A549 (cell line): ENCODE measurements at regions not wholly inside any gene's neighbourhood (a gene's known extent, or its start where the extent isn't known, plus 50 kb on each side); places are given as distances from the start of the nearest gene placed in this dataset.

Experiments
- ATAC-seq, 2 experiments: fragments of 200-7000 bp in 1 of 2; fragments of >200 bp in 1 of 2; cut with Nextera tagmentation in 1 of 2; cut with Tn5 transposase in 1 of 2; 3 replicates each; pipeline versions ENCODE4 v1.8.0 to v1.9.1; 2018 to 2020; ENCODE audit warnings: mild to moderate bottlenecking in 1 of 2, moderate library complexity in 1 of 2
- CTCF ChIA-PET: fragments of 300-600 bp; sonication (Branson Sonifier 250); formaldehyde crosslinking; extraction: SDS; loops from one replicate; lab custom pipeline; 2021; ENCODE audit warnings: antibody characterized with exemption, inconsistent platforms; lab: Yijun Ruan, JAX
- POLR2A ChIA-PET: fragments of 350-600 bp; formaldehyde crosslinking; extraction: SDS; loops from one replicate; lab custom pipeline; 2021; ENCODE audit warnings: antibody characterized with exemption, inconsistent platforms; lab: Yijun Ruan, JAX
- DNase-seq, 2 experiments: peaks; one replicate each; pipeline versions ENCODE4 v3.0.0 to v3.0.0-alpha.2; 2011 to 2016; ENCODE audit warnings: low read depth in 1 of 2, low spot score in 1 of 2
- FAIRE-seq: peaks from 2 replicates; lab custom pipeline; 2011; peaks lifted over from hg19 to GRCh38; lab: Jason Lieb, UNC
- H3K27ac ChIP-seq, 2 experiments: fragments of >200 bp; sonication (Bioruptor Twin); formaldehyde crosslinking; 3 replicates each; pipeline ENCODE4 v1.5.1; 2016 to 2017
- H3K4me1 ChIP-seq: fragments of >200 bp; sonication (Bioruptor Twin); formaldehyde crosslinking; 3 replicates; pipeline ENCODE4 v1.6.1; 2016
- H3K4me2 ChIP-seq: fragments of >200 bp; sonication (Bioruptor Twin); formaldehyde crosslinking; 3 replicates; pipeline ENCODE4 v1.6.1; 2016
- H3K4me3 ChIP-seq: fragments of >200 bp; sonication (Bioruptor Twin); formaldehyde crosslinking; 3 replicates; pipeline ENCODE4 v1.5.1; 2016
- H3K9me3 ChIP-seq: fragments of >200 bp; sonication (Bioruptor Twin); formaldehyde crosslinking; 3 replicates; pipeline ENCODE4 v1.6.1; 2016
- CBX8 ChIP-seq: fragments of 200-600 bp; sonication (generic); IDR thresholded peaks from 2 replicates; pipeline ENCODE4 v1.6.1; 2016
- CHD4 ChIP-seq: fragments of 200-600 bp; sonication (generic); IDR thresholded peaks from 2 replicates; pipeline ENCODE4 v1.6.1; 2016; ENCODE audit warnings: antibody characterized with exemption, mild to moderate bottlenecking, borderline replicate concordance
- EP300 ChIP-seq, 2 experiments: fragments of >200 bp; sonication (Bioruptor Twin); formaldehyde crosslinking; IDR thresholded peaks; 2 replicates in 1 of 2; 3 replicates in 1 of 2; pipeline ENCODE4 v1.6.1; 2016 to 2017
- ESRRA ChIP-seq: fragments of 150-350 bp; IDR thresholded peaks from 2 replicates; pipeline ENCODE4 v1.6.1; 2014; ENCODE audit warnings: mild to moderate bottlenecking, low read length, borderline replicate concordance
- FOSL2 ChIP-seq, 2 experiments: fragments of 450-650 bp in 1 of 2; fragments of >200 bp in 1 of 2; sonication (Bioruptor Twin) in 1 of 2; formaldehyde crosslinking; IDR thresholded peaks; 2 replicates each; pipeline versions ENCODE4 v1.5.0 to v1.6.1; 2016 to 2020; ENCODE audit warnings: mild to moderate bottlenecking in 1 of 2, moderate library complexity in 1 of 2
- FOXS1 ChIP-seq: fragments of 250-450 bp; sonication (Bioruptor Pico); IDR thresholded peaks from 2 replicates; pipeline ENCODE4 v1.5.0; 2020; ENCODE audit warnings: mild to moderate bottlenecking, moderate library complexity
- GATA3 ChIP-seq: IDR thresholded peaks from 2 replicates; pipeline ENCODE4 v1.6.1; 2012; ENCODE audit warnings: borderline replicate concordance
- HDAC2 ChIP-seq: fragments of 200-600 bp; sonication (generic); IDR thresholded peaks from 2 replicates; pipeline ENCODE4 v1.6.1; 2016
- JUNB ChIP-seq: fragments of >200 bp; sonication (Bioruptor Twin); formaldehyde crosslinking; IDR thresholded peaks from 2 replicates; pipeline ENCODE4 v1.6.1; 2016
- KDM5A ChIP-seq: fragments of 200-600 bp; sonication (generic); IDR thresholded peaks from 2 replicates; pipeline ENCODE4 v1.6.1; 2016; ENCODE audit warnings: antibody characterized with exemption, mild to moderate bottlenecking
- MAFK ChIP-seq: fragments of 450-650 bp; IDR thresholded peaks from 2 replicates; pipeline ENCODE4 v1.6.1; 2014; ENCODE audit not compliant: partially characterized antibody
- NFE2L2 ChIP-seq: fragments of 150-350 bp; conservative IDR thresholded peaks from 2 replicates; pipeline ENCODE4 v1.6.1; 2014; ENCODE audit warnings: low read length
- NR3C1 ChIP-seq: fragments of >200 bp; sonication (Bioruptor Twin); formaldehyde crosslinking; IDR thresholded peaks from 3 replicates; pipeline ENCODE4 v1.6.1; 2017
- PBX3 ChIP-seq: IDR thresholded peaks from 2 replicates; pipeline ENCODE4 v1.6.1; 2012
- POLR2A ChIP-seq: IDR thresholded peaks from 2 replicates; pipeline ENCODE4 v1.6.1; 2012; ENCODE audit warnings: mild to moderate bottlenecking, low read length
- POLR2AphosphoS2 ChIP-seq: conservative IDR thresholded peaks from 2 replicates; pipeline ENCODE4 v1.6.1; 2012; ENCODE audit warnings: low read length, improper control_type of control experiment, inconsistent platforms
- RAD21 ChIP-seq, 2 experiments: fragments of >200 bp in 1 of 2; sonication (Bioruptor Twin) in 1 of 2; formaldehyde crosslinking in 1 of 2; IDR thresholded peaks in 1 of 2; conservative IDR thresholded peaks in 1 of 2; 2 replicates in 1 of 2; 3 replicates in 1 of 2; pipeline ENCODE4 v1.6.1; 2012 to 2018; ENCODE audit warnings: inconsistent platforms in 1 of 2
- REST ChIP-seq: fragments of 200-600 bp; sonication (generic); IDR thresholded peaks from 2 replicates; pipeline ENCODE4 v1.6.1; 2016; ENCODE audit warnings: antibody characterized with exemption, mild to moderate bottlenecking, moderate library complexity
- RFX5 ChIP-seq: fragments of 450-650 bp; IDR thresholded peaks from 2 replicates; pipeline ENCODE4 v1.7.1; 2014; ENCODE audit warnings: antibody characterized with exemption, mild to moderate bottlenecking, moderate library complexity
- SMC3 ChIP-seq: fragments of >200 bp; sonication (Bioruptor Twin); formaldehyde crosslinking; IDR thresholded peaks from 3 replicates; pipeline ENCODE4 v1.6.1; 2018; ENCODE audit warnings: inconsistent platforms
- SREBF2 ChIP-seq: fragments of 450-650 bp; IDR thresholded peaks from 2 replicates; pipeline ENCODE4 v1.6.1; 2014; ENCODE audit warnings: mild to moderate bottlenecking, moderate library complexity
- USF2 ChIP-seq: fragments of 450-650 bp; IDR thresholded peaks from 2 replicates; pipeline ENCODE4 v1.6.1; 2014; ENCODE audit warnings: antibody characterized with exemption
- ZFP36 ChIP-seq: fragments of 450-650 bp; IDR thresholded peaks from 2 replicates; pipeline ENCODE4 v1.6.1; 2014; ENCODE audit warnings: borderline replicate concordance; ENCODE audit not compliant: partially characterized antibody
- ZNF302 ChIP-seq: fragments of 250-450 bp; sonication (Bioruptor Pico); IDR thresholded peaks from 2 replicates; pipeline ENCODE4 v1.9.0; 2021; ENCODE audit warnings: inconsistent platforms, mild to moderate bottlenecking, moderate library complexity
- WGBS: methylation state at CpG from one replicate; pipeline ENCODE4 v1.1.6; 2017; ENCODE audit errors: missing lambda C conversion rate; 5-methylcytosine and 5-hydroxymethylcytosine counted together
- TF ChIP-seq, protein P1 (sequence below): fragments of >200 bp; sonication (Bioruptor Twin); formaldehyde crosslinking; IDR thresholded peaks from 3 replicates; pipeline ENCODE4 v1.6.1; 2016
- TF ChIP-seq, protein P2 (sequence below): IDR thresholded peaks from 2 replicates; pipeline ENCODE4 v1.6.1; 2012
- TF ChIP-seq, protein P3 (sequence below): fragments of >200 bp; sonication (Bioruptor Twin); formaldehyde crosslinking; IDR thresholded peaks from 3 replicates; pipeline ENCODE4 v1.5.1; 2016

DNA sequence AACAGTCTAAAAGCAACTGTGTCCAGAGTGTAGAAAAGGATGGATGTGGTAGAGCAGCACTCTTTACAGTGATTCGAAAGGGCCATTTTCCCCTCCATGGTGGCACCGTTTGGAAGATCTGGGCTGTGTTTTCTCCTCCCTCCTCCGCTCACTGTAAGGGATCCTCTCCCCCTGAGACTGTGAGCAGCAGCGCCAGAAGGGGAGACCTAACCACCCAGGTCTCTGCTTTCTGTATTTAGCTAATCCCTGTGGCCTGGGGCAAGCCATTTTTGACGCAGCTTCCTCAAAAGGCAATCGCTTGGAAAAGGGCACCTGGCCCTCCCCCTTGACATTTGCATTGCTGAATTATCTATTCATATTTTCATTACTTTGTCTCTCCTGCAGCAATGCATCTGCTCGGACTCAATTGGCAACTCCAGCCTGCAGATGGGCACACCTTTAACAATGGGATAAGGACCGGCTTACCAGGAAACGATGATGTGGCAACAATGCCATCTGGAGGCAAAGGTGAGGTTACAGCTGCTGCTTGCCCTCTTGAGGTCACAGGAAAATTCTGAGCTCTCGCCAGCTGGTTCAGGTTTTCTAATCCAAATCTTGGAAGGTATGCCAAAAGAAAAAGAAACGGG lies 244.3 kb upstream of the WWC1 start:
- ATAC-seq (peak; percentile 91 to 96), FAIRE-seq (no peak), DNase-seq (peak; percentile 61 to 68)
- WGBS, result 15% methylated on average over 11 of the region's 11 CpGs
- no peaks in the 10 kb centered on the region for H3K9me3 ChIP-seq
- CTCF ChIA-PET, result interaction anchor here (0.6 to 3.5 kb wide), 41 partner anchors 8 to 1004 kb away, joined by 3 to 43 read pairs (median 4); no protein-coding TSS in a partner anchor
- no peak overlapping the region for H3K4me3 ChIP-seq
- 0 out of 3 replicates have a peak, but pooled peaks cover 4% of the 10 kb centered on the region for H3K4me1 ChIP-seq
- no peak for TF ChIP-seq ESRRA
- TF ChIP-seq FOXS1 (CRISPR knock-in tag), result no peak
- no peak for TF ChIP-seq JUNB
- no peak for TF ChIP-seq PBX3
- TF ChIP-seq, protein P1, sequence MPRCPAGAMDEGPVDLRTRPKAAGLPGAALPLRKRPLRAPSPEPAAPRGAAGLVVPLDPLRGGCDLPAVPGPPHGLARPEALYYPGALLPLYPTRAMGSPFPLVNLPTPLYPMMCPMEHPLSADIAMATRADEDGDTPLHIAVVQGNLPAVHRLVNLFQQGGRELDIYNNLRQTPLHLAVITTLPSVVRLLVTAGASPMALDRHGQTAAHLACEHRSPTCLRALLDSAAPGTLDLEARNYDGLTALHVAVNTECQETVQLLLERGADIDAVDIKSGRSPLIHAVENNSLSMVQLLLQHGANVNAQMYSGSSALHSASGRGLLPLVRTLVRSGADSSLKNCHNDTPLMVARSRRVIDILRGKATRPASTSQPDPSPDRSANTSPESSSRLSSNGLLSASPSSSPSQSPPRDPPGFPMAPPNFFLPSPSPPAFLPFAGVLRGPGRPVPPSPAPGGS, result no peak
- TF ChIP-seq GATA3, result no peak
- no peak for TF ChIP-seq FOSL2 (IDR thresholded peaks at IDR 0.05)
- no peak for TF ChIP-seq FOSL2 (CRISPR knock-in tag; IDR thresholded peaks at IDR 0.05)
- no peak for TF ChIP-seq CBX8
- peak; percentile 89 for TF ChIP-seq RAD21 (conservative IDR thresholded peaks at IDR 0.05 in 1 of 2, IDR thresholded peaks at IDR 0.05 in 1 of 2)
- TF ChIP-seq MAFK, result peak; percentile 16
- TF ChIP-seq CHD4, result no peak
- TF ChIP-seq, protein P2, sequence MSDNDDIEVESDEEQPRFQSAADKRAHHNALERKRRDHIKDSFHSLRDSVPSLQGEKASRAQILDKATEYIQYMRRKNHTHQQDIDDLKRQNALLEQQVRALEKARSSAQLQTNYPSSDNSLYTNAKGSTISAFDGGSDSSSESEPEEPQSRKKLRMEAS, result no peak
- TF ChIP-seq KDM5A, result no peak
- TF ChIP-seq, protein P3, sequence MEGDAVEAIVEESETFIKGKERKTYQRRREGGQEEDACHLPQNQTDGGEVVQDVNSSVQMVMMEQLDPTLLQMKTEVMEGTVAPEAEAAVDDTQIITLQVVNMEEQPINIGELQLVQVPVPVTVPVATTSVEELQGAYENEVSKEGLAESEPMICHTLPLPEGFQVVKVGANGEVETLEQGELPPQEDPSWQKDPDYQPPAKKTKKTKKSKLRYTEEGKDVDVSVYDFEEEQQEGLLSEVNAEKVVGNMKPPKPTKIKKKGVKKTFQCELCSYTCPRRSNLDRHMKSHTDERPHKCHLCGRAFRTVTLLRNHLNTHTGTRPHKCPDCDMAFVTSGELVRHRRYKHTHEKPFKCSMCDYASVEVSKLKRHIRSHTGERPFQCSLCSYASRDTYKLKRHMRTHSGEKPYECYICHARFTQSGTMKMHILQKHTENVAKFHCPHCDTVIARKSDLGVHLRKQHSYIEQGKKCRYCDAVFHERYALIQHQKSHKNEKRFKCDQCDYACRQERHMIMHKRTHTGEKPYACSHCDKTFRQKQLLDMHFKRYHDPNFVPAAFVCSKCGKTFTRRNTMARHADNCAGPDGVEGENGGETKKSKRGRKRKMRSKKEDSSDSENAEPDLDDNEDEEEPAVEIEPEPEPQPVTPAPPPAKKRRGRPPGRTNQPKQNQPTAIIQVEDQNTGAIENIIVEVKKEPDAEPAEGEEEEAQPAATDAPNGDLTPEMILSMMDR, result peak; percentile 78
- peak; percentile 85 for TF ChIP-seq SMC3
- no peak for TF ChIP-seq HDAC2
- TF ChIP-seq POLR2A, result no peak
- no peak for TF ChIP-seq RFX5
- no peak overlapping the region for H3K27ac ChIP-seq
- peak overlapping the region; percentile 41; the same call in 2 of the 3 replicates for H3K4me2 ChIP-seq
- POLR2A ChIA-PET, result interaction anchor here (0.6 kb wide), 1 partner anchor 939 kb away, joined by 3 read pairs; no protein-coding TSS in a partner anchor

DNA sequence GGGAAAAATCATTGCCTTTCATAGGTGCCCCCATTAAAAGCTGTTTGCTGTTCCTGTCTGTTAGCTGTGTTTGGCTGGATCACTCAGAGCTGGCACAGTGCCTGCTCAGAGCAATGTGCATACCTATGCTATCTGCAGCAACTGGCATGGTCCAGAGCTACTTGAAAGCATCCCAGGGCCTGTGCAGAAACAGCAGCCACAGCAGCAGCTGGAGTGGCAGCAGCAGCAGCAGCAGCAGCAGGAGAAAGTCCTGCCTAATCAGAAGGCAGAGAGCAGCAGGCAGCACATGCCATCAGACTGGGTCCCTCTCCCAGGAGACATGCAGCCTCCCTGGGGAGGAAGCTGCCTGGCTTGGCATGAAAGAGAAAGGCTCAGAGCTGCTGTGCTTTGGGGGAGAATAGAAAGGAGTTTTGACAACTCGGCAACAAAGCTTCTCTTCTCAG lies 243.8 kb upstream of the WWC1 start:
- no peaks in the 10 kb centered on the region for H3K9me3 ChIP-seq
- DNase-seq (no peak), FAIRE-seq (no peak), ATAC-seq (peak; percentile 57 to 71; a peak in 5 of 6 replicates)
- H3K4me1 ChIP-seq, result 0 out of 3 replicates have a peak, but pooled peaks cover 4% of the 10 kb centered on the region
- H3K27ac ChIP-seq, result no peak overlapping the region
- CTCF ChIA-PET, result interaction anchor here (0.6 to 3.5 kb wide), 42 partner anchors 8 to 1005 kb away, joined by 3 to 43 read pairs (median 4); no protein-coding TSS in a partner anchor
- POLR2A ChIA-PET, result interaction anchor here (0.6 kb wide), 1 partner anchor 939 kb away, joined by 3 read pairs; no protein-coding TSS in a partner anchor
- no peak overlapping the region for H3K4me3 ChIP-seq
- 0% methylated on average over 1 of the region's 1 CpG for WGBS
- peak overlapping the region; percentile 41; the same call in 2 of the 3 replicates for H3K4me2 ChIP-seq
- no peak for TF ChIP-seq USF2
- no peak for TF ChIP-seq POLR2A
- no peak for TF ChIP-seq ZFP36
- TF ChIP-seq ESRRA, result no peak
- no peak for TF ChIP-seq ZNF302 (CRISPR knock-in tag)
- TF ChIP-seq EP300 (IDR thresholded peaks at IDR 0.05), result no peak
- no peak for TF ChIP-seq NFE2L2
- no peak for TF ChIP-seq NR3C1
- TF ChIP-seq, protein P1, result no peak
- TF ChIP-seq POLR2AphosphoS2, result no peak
- no peak for TF ChIP-seq GATA3
- TF ChIP-seq SREBF2, result no peak
- no peak for TF ChIP-seq REST
